Putamen (tissue), 1 donor: ENCODE measurements at regions not wholly inside any gene's neighbourhood (a gene's known extent, or its start where the extent isn't known, plus 50 kb on each side); places are given as distances from the start of the nearest gene placed in this dataset.
"Not testable (repeated sequence)": the region's sequence is repeated elsewhere in the genome, so short reads cannot be mapped to it uniquely, and the experiment has no call there.

Experiments
- DNase-seq: peaks from one replicate; pipeline ENCODE4 v3.0.0-alpha.2; 2016; ENCODE audit warnings: low spot score

DNA sequence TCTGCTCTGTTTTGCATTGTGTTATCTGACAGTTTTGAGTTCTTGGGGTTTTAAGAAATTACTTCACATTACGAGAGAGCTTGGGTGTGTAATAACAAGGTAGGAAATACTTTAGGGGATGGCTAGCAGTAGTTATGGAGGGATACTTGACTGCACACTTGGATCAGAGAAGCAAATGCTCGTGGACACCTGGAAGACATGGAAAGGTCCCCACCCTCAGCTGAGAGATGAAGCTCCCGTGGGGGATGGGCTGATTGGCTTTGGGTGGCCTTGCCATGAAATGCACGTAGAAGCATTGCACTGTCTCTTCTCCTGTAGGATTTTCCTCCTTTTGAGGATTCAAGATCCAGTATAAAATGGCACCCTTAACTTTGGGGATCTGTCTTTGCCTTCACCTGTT, 61.5 kb upstream of the UNC93A start:
- DNase-seq: no peak

GRCh38 chr6:167230288-167230687, 60.8 kb upstream of the UNC93A start:
- DNase-seq: no peak

DNA sequence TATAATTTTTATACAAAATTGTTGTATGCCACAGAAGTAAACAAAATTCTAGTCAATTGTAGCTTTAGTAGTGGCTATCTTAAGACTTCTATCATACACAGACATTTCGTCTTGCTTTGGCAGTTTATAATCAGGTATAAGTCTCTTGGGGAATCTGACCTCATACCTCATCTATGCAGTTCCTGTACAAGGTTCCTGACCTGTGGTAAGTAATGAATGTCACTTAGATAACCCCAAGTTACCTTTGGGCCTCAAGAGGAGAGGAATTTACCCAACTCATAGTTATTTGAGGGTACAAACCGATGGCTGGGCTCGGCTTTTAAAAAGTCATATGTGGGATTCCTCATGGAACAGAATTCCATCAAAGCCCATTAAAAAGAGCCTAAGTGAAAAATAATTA, 58.8 kb upstream of the UNC93A start:
- DNase-seq: no peak

GRCh38 chr6:167233490-167233889, 57.6 kb upstream of the UNC93A start:
- no peak for DNase-seq

GRCh38 chr6:167234576-167234975, 56.5 kb upstream of the UNC93A start:
- DNase-seq: not testable (repeated sequence)

GRCh38 chr6:167235005-167235404, 56.1 kb upstream of the UNC93A start:
- no peak for DNase-seq

DNA sequence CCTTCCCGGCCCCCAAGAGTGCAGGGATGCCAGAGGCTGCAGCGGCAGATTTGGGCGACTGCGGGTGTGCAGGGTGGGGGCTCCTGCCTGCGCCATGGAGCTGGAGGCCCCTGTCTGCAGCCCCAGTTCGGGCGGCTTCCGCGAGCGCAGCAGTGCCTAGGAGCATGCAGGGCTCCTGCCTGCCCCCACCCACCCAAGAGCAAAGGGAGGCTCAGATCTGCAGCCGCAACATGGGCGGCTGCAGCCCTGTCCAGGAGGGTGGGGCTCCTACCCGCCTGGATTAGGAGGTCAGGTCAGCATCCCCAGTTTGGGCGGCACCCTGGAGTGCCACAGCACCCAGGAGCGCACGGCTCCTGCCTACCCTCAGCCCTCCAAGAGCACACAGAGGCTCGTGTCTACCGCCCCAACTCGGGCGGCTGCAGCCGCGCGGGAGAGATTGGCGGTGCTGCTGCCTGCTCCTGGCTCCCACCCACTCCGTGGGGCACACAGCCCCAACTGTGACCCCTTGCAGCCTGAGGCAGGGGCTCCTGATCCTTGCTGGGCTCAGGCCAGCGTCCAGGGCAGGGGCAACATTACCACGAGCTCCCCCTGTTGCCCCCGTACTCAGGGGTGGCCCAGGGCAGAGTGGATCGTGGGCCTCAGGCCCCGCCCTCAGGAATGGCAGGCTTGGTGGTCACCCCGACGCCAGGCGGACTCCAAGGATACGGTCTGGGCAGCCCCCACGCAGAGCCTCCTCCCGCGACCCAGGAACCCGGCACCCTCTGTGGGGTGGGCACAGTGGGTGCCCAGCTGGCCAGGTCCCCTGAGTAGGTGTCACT, 55.5 kb upstream of the UNC93A start:
- DNase-seq: no peak

- no peak for DNase-seq
These were observed 54.9 kb upstream of the UNC93A start for GRCh38 chr6:167236239-167236571.

DNA sequence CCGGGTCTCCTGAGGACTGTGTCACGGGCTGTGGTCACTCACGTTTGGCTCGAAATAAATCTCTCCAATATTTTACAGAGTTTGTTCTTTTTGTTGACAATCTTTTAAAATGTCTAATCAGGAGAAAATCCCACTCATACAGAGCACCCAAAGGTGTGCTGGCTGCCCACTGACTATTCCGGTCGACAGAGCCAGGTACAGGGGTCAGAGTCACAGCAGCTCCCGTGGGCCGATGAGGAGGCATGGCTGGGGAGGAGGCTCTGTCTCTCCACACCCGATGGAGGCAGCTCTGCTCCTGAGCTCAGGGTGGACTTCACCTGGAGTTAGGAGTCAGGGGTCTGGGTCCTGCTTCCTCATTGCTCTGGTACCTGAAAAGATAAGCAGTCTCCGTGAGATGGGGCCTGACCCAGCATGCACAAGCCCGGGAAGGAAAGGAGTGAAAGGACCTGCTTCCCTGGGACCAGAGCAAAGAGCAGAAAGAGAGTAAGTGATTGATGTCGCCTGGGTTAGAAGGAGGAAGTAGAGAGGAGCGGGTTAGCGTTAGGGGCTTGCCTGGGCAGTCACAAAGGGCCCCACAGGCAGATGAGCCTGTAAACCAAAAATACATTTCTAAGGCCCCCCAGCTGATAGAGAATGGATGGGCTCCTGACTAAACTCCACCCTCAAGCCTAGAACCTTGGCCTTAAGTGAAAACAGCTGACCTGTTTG, 53.5 kb upstream of the UNC93A start:
- DNase-seq: no peak

- no peak for DNase-seq
These were observed 52.9 kb upstream of the UNC93A start for GRCh38 chr6:167238146-167238693.

- no peak for DNase-seq
These were observed 52.2 kb upstream of the UNC93A start for GRCh38 chr6:167238694-167239467.

- DNase-seq: not testable (repeated sequence)
These were observed 51.6 kb upstream of the UNC93A start for GRCh38 chr6:167239470-167239869.

DNA sequence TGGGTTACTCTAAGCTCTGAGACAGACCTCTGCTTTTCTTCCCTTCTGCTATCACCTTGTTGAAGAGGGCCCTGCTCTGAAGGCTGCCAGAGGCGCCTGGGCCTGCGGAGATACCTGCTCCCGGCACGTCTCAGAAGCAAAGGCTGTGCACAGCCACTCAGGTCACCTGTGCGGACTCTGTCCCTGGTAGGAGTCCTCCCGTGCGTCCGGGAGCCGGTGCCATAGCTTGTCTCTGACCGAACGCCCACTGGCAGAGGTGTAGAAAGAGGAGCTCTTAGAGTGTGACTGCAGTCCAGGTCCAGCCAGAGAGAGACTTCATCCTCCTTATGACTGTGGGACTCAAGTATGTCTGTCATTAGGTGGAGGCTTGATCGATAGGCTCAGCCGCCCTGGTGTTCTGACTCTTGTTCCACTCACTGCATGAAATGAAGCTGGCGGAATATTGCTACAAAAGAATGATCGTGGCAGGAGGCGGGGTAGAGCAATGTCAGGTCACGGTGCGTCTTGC, 51.0 kb upstream of the UNC93A start:
- DNase-seq: no peak
